Activated CD4-positive, alpha-beta T cell treated with anti-CD3 and anti-CD28 coated beads for 48 hours (primary cell): ENCODE measurements at regions not wholly inside any gene's neighbourhood (a gene's known extent, or its start where the extent isn't known, plus 50 kb on each side); places are given as distances from the start of the nearest gene placed in this dataset.
"Not testable (repeated sequence)": the region's sequence is repeated elsewhere in the genome, so short reads cannot be mapped to it uniquely, and the experiment has no call there.

ENCODE experiments used
- DNase-seq: peaks from one replicate; pipeline ENCODE4 v3.0.0-alpha.2; 2020

GRCh38 chr20:11492846-11493245 is 424.8 kb upstream of the BTBD3 start:
- no peak for DNase-seq

DNA sequence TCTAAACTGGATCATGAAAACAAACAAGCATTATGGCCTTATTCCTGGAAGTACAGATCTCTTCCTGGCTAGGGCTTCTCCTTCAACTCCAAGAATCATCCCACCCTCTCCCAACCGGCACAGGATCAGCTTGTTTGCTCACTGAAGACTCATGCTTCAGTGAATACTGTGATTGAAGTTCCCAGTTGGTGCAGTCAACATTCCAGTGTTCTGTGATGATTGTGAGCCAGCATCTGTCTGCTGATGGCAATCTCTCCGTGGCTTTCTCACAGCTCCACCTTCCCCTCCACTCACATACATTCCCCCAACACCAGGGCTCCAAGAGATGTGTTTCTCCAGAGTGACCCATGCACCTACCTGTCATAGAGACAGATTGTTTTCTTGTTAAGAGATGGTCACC is 421.3 kb upstream of the BTBD3 start:
- DNase-seq, result no peak

DNA sequence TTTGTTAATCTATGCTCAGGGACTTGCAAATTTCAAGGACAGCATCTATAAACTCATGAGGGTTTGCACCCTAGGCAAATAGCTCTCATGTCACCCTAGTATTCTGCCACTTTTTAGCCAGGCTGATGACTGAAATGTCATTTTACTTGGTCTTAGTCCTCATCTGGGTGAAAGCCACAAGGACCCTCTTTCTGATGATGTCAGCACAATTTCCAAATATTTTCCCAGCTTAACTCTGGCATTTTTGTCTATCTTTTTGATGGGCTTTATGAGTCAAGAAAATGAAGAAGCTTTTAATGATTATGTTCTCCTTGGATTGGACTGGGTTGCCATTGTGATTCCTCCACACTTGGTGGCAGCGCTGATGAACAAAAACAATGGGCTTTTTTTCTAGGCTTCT is 420.1 kb upstream of the BTBD3 start:
- DNase-seq, result no peak

DNA sequence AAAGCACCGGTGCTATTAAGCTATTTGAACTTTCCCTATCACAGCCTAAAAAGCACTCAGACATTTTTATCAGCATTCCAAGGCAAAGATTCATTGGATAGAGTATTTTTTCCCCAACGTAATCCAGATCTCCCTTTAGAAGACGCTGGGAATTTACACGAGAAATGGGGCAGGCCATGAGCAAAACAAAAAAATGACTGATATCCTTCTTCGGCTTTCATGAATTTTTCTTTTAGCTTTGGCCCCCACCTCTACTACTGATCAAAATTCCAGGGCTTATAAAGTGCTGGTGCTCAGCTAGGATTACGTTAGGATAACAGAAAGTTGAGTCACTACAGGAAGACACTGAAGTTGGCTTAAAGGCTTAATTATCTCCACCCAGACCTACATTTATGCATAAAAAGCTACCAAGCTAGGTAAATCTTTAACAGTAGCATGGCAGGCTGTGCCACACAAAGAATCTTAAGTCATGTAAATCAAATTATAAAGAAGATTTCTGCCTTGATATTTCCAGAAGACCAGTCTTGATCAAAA is 418.5 kb upstream of the BTBD3 start:
- no peak for DNase-seq

DNA sequence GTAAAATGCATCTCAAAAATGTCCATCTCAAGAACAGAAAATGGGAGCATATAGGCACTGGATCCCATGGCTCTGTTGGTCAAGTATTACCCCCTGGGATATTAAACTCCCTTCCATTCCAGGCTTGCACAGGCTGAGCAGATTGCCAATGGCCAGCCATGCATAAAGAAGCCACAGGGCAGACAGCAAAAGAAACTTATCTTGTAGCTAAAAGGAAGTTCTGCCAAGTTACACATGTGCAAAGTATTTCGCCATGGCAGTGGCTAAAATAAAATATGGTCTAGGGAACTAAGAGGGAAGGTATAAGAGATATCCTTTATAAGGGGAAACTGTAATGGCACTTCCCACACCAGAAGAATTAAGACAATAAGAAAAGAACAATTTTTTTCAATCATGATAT is 415.6 kb upstream of the BTBD3 start:
- DNase-seq, result no peak

DNA sequence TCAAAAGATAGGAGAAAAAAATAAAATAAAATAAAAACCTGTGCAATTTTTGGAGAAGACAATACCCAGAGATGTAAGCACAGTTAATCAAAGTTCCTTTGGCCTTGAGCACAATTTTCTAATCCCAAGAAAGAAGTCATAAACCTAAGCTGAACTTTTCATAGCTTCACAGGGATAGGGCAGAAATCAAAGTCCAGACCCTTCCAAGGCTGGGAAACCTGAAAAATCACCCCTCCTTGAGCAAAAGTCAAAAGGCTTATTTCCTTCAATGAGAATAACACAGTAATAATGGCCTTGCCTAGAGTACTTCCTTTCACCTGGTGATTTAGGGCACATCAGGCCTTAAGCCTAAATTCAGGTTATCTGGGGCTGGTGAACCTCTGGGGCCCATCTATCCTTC is 415.0 kb upstream of the BTBD3 start:
- no peak for DNase-seq

GRCh38 chr20:11509776-11510175 is 407.9 kb upstream of the BTBD3 start:
- no peak for DNase-seq

GRCh38 chr20:11511821-11512220 is 405.9 kb upstream of the BTBD3 start:
- no peak for DNase-seq

DNA sequence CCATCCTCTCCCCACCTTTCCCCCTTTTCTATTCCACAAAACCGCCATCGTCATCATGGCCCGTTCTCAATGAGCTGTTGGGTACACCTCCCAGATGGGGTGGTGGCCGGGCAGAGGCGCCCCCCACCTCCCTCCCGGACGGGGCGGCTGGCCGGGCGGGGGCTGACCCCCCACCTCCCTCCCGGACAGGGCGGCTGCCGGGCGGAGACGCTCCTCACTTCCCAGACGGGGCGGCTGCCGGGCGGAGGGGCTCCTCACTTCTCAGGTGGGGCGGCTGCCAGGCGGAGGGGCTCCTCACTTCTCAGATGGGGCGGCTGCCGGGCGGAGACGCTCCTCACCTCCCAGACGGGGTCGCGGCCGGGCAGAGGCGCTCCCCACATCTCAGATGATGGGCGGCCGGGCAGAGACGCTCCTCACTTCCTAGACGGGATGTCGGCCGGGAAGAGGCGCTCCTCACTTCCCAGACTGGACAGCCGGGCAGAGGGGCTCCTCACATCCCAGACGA is 404.4 kb upstream of the BTBD3 start:
- DNase-seq, result not testable (repeated sequence)

GRCh38 chr20:11516448-11516847 is 401.2 kb upstream of the BTBD3 start:
- DNase-seq, result no peak

DNA sequence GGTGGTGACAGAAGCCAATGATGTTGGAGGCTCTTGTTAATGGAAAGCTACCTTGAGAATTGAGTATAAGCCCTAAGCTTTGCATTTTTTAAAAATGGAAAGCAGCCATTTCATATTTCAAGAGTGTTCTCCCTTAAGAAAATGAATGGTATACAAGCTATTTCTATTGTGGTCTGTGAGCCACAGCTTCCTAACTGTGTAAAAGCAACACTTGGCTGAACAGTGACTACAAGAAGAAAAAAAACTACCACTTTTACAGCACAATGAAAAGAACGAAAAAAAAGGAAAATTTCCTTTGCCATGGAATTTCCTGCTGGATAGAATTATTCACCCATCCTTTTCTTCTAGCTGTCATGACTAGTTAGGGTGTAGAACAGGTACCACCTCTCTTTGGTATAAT is 397.1 kb upstream of the BTBD3 start:
- no peak for DNase-seq

DNA sequence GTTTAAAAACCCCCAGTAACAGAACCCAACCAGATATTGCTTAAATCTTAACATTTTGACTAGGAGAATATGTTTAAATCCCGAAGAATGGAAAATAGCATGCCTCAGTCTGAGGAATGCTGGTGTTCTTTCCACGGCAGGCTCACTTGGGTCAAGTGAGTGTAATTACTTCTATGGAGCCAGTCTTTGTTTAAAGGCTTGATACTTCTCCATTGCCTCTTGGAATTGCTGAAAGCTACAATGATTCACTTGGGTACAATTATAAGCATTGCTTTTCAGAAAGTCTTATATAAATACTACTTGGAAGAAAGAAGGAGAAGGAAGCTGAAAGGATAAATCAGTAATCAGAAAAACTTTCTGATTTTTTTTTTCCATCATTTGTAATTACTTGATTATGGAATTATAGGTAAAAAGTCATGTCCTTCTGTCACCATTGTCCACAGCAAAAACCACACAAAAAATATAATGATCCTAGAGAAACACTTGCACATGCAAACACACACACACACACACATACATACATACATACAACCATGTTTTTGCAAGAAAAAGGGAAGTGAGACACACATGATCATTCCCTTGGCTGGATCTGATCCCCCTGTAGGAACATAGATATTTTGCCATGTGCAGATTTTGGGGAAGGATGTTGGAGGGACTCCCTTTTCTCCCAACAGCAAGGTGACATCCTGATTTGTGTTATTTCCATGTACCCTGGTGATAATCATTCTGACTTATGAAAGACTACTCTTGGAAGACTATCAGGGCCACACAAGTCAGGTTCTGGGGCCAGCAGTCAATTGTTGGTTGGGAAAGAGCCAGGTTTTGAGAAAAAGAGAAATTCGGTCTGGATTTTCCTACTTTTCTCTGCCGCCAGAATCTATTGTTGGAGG is 396.0 kb upstream of the BTBD3 start:
- DNase-seq, result no peak

GRCh38 chr20:11522366-11522741 is 395.3 kb upstream of the BTBD3 start:
- DNase-seq, result no peak

- no peak for DNase-seq
These were observed 388.6 kb upstream of the BTBD3 start for GRCh38 chr20:11529047-11529446.

- no peak for DNase-seq
These were observed 380.7 kb upstream of the BTBD3 start for GRCh38 chr20:11537032-11537431.

DNA sequence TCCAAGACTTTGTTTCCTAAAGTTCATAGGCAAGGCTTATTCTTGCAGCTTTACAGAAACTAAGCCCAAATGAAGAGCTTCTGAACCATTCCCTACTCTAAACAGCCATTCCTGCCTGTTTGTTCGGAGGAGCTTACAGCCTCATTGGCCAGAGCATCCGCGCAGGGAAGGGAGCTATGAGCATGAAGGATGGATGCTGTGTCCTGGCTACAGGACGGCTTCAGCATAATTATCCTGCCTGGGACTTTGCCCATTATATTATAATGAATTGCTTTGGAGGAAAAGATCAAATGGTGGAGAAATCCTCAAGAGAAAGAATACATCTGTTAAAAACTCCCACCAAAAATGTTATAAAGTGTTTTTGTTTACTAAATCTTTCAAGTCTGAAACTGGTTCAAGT is 378.2 kb upstream of the BTBD3 start:
- no peak for DNase-seq

- DNase-seq, result no peak
These were observed 377.1 kb upstream of the BTBD3 start for GRCh38 chr20:11540558-11540957.

GRCh38 chr20:11542645-11543044 is 375.0 kb upstream of the BTBD3 start:
- DNase-seq, result no peak

- peak; percentile 2 for DNase-seq
These were observed 373.5 kb upstream of the BTBD3 start for GRCh38 chr20:11544029-11544678.

DNA sequence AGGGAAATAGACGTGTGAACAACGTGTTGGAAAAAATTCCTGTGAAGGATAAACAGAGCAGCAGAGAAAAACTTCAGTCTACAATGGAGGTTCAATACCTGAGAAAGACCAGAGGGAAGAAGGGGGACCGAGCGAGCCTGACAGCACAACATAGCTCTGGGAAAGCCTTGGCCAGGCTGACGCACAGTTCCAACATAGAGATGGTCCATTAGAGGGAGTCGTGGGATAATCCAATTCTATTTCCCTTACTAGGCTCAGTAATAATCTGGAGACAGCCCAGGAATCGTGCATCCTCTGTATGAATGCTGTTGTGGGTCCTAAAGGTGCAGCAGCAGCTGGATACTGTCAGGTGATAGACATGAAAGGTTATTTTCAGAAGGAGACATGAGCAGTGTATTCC is 370.8 kb upstream of the BTBD3 start:
- no peak for DNase-seq

- DNase-seq, result no peak
These were observed 368.3 kb upstream of the BTBD3 start for GRCh38 chr20:11549172-11550103.

- DNase-seq, result no peak
These were observed 366.9 kb upstream of the BTBD3 start for GRCh38 chr20:11550657-11551338.
